HG03039 (cell line): ENCODE measurements at regions not wholly inside any gene's neighbourhood (a gene's known extent, or its start where the extent isn't known, plus 50 kb on each side); places are given as distances from the start of the nearest gene placed in this dataset.
A peak's percentile ranks its signal among the peaks of the same experiment; 100 is the strongest.

ENCODE experiments used
- ATAC-seq: cut with Tn5 transposase; IDR thresholded peaks from one replicate; pipeline ENCODE4 v1.9.1; 2021; ENCODE audit warnings: mild to moderate bottlenecking, moderate library complexity; ENCODE audit not compliant: unreplicated experiment

GRCh38 chr7:15938115-15938514 lies 251.6 kb upstream of the MEOX2 start:
- no peak for ATAC-seq

GRCh38 chr7:15937571-15937970 lies 251.1 kb upstream of the MEOX2 start:
- ATAC-seq: no peak

DNA sequence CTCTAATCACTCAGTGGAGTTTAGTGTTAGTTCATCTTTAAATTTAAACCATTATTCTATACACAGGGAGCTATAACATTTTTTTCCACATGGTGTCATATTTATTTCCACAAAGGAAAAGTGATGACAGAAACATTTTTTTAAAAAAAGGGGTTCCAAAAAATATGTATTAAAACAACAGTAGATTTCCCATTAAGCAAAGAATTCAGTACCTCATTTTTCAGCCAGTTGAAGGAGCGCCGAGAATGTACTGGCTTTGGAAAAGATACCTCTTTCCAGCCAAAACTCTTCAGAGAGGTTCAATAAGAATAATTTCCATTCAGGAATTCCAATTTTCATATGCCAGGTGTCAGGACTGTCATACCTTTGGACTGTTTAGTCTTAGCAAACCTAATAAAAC lies 250.5 kb upstream of the MEOX2 start:
- no peak for ATAC-seq

DNA sequence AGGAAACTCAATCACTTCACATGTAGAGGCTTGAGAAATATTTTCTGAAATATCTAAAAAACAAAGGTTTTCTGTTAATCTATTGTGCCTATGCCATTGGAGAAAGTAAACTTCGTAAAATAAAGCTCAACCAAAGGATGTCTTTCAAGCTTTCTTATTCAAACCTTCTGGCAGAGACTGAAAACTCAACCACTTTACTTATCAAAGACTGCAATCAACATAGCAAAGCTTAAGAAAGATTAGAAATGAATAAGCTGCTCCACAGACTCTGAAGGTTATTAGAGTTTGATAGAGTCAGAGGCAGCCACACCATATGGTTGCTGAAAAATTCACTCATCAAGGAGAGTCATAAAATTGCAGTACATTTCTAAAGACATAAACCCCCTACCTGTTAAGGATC lies 245.8 kb upstream of the MEOX2 start:
- ATAC-seq: no peak

GRCh38 chr7:15929411-15929810 lies 242.9 kb upstream of the MEOX2 start:
- ATAC-seq: no peak

- peak; percentile 96 for ATAC-seq
Observed at GRCh38 chr7:15925608-15926007, 239.1 kb upstream of the MEOX2 start.

DNA sequence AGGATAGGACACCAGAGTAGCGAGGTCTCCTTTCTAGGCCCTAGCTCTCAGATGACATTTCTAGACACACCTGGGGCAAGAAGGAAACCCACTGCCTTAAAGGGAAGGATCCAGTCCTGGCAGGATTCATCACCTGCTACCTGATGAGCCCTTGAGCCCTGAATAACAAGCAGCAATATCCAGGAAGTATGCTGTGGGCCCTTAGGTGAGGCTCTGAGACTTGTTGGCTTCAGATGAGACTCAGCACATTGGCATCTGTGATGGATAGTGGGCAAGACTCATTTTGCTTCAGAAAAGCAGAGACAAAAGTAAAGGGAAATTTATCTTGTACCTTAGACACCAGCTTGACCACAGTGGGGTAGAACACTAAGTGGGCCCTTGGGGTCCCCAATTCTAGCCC lies 238.4 kb upstream of the MEOX2 start:
- no peak for ATAC-seq

GRCh38 chr7:15922002-15922401 lies 235.5 kb upstream of the MEOX2 start:
- no peak for ATAC-seq

- ATAC-seq: no peak
Observed at GRCh38 chr7:15921576-15921975, 235.1 kb upstream of the MEOX2 start.

- no peak for ATAC-seq
Observed at GRCh38 chr7:15920953-15921352, 234.5 kb upstream of the MEOX2 start.

GRCh38 chr7:15916681-15917380 lies 230.3 kb upstream of the MEOX2 start:
- no peak for ATAC-seq

GRCh38 chr7:15915686-15916293 lies 229.3 kb upstream of the MEOX2 start:
- no peak for ATAC-seq

GRCh38 chr7:15914611-15915010 lies 228.1 kb upstream of the MEOX2 start:
- no peak for ATAC-seq

DNA sequence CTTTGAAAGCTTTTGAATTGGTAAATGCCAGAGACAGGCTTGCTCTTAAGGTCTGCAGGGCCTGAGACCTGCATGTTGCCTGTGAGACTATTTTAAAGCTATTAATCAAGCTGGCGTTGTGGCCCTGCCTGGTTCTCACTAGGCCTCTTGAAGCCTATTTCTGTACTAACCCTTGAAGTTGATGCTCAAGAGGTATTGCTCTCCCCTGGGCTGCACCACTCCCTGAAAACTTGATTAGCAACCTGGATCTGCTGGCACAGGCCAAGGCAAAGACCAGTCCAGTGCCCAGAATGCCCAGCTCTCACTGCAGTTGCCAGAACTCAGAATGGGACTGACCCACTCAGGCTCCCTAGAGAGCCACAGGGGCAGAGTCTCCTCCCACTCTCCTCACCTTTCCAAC lies 220.0 kb upstream of the MEOX2 start:
- ATAC-seq: no peak

DNA sequence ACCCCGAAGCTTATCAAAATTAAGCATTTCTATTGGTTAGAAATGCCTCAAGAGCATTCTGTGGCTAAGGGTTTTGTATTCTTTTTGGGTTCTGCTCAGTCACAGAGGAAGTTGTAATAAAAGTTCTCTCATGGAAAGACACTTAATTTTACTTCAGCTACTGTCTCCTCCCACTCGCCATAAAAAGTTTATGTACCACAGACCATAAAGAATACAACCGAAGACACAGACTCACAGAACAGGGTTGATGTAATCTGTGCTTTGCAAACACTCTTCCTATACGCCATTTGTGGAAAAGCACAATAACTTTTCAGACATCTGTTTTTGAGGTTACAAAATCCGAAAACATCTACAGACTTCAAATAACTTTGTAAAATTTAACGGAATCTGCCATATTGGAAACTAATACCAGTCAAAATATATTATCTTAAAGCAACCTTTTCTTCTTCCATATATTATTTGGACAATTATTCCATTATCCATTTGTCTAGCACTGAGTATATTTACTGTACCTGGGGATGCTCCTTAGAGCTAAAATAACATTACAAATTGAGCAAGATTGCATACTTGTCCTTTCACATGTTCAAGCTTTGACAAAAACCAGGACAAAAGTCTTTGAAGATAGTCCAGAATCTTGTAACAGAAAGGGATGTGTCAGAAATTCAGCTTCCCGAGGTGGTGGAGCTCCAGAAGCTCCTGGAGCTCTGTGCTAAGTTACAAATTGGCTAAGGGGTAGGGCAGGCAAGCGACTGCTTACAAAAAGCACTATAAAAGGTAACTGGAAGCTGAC lies 219.0 kb upstream of the MEOX2 start:
- ATAC-seq: no peak

- ATAC-seq: no peak
Observed at GRCh38 chr7:15891151-15891881, 204.8 kb upstream of the MEOX2 start.

DNA sequence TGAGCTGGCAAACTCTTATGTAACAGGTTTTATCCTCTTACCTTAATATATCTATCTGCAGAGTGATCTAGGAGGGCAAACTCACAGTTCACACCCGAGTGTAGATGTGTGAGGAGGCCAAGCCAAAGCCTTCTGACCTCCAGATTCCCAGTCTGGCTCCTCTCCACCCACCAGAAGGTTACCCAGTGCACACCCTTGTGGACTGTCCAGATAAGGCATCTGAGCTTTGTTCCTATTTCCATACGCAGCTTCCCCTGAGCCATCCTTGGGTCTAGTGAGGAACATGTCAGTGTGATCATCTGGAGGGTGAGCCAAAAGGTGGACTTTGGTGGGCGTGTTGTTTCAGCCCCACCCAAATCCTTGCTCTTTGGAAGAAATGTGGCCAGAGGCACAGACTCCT lies 203.0 kb upstream of the MEOX2 start:
- ATAC-seq: no peak

DNA sequence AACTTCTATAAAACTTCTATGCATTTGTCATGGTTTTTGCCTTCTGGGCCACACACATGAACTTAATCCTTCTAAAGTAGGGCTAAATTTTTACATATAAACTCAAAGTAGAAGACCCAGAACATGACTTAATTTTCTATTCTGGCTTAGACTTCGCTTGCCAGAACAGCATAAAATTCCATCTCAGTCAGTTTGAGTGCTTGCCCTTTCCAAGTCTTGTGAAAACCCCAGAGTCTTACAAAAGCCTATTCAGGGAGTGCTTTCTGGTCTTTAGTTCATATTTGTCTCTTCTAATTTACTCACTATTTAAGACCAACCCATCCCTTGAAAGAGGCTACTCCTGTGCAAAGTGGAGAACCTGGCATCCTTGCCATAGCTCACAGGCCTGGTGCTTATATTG lies 201.6 kb upstream of the MEOX2 start:
- ATAC-seq: no peak

DNA sequence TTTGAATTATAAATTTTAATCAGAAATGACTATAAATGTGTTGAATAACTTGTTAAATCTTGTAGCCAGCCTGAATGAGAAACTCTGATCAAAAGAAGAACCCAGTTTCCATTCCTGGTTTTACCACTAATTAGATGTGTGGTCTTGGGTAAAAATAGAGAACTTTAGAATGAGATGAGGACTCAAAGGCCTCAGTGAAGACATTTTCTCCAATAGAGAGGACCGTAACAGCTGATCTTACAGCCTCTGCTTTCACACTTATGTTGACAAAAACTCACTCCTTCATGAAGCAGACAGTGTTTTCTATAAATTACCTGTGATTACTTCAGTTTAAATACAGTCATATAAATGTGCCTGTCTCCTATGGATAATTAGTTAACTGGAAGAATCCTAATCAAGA lies 200.1 kb upstream of the MEOX2 start:
- no peak for ATAC-seq

- ATAC-seq: no peak
Observed at GRCh38 chr7:15885678-15886077, 199.2 kb upstream of the MEOX2 start.

- ATAC-seq: no peak
Observed at GRCh38 chr7:15874774-15875173, 188.3 kb upstream of the MEOX2 start.
